IMR-90 (cell line): ENCODE measurements at regions not wholly inside any gene's neighbourhood (a gene's known extent, or its start where the extent isn't known, plus 50 kb on each side); places are given as distances from the start of the nearest gene placed in this dataset.

Source experiments
- ATAC-seq: fragments of 200-7000 bp; cut with Tn5 transposase; 2 replicates; pipeline ENCODE4 v1.9.1; 2020; ENCODE audit warnings: low read depth, mild to moderate bottlenecking, moderate library complexity
- BruUV-seq: library from RNA; stranded (reverse); fragments of 400-500 nt; replicated peaks from 2 replicates; lab custom pipeline; 2021; lab: Mats Ljungman, UMichigan
- CTCF ChIA-PET: fragments of 300-600 bp; formaldehyde crosslinking; extraction: SDS; loops from one replicate; lab custom pipeline; 2021; ENCODE audit warnings: antibody characterized with exemption; lab: Yijun Ruan, JAX
- POLR2A ChIA-PET: fragments of 300-600 bp; sonication (Branson Sonifier 250); formaldehyde crosslinking; loops from one replicate; lab custom pipeline; 2022; ENCODE audit warnings: antibody characterized with exemption; ENCODE audit not compliant: unreplicated experiment; lab: Charles Lee
- DNase-seq: peaks from one replicate; pipeline ENCODE4 v3.0.0; 2013
- H2AFZ ChIP-seq: replicated peaks from 2 replicates; pipeline ENCODE3; 2013; ENCODE audit warnings: low read length, mild to moderate bottlenecking; ENCODE audit not compliant: poor library complexity
- H2AK5ac ChIP-seq: 2 replicates; pipeline ENCODE4 v1.6.1; 2013; ENCODE audit warnings: low read depth, low read length, inconsistent platforms
- H2AK9ac ChIP-seq: replicated peaks from 2 replicates; pipeline ENCODE3; 2013; ENCODE audit warnings: mild to moderate bottlenecking, low read depth, low read length, moderate library complexity; ENCODE audit not compliant: poor library complexity
- H2BK120ac ChIP-seq: 2 replicates; pipeline ENCODE4 v1.6.1; 2013; ENCODE audit warnings: low read depth, low read length, inconsistent platforms
- H2BK15ac ChIP-seq: 3 replicates; pipeline ENCODE4 v1.6.1; 2013; ENCODE audit warnings: low read depth, low read length, inconsistent platforms
- H2BK20ac ChIP-seq: 2 replicates; pipeline ENCODE4 v1.6.1; 2013; ENCODE audit warnings: low read depth, mild to moderate bottlenecking, inconsistent platforms, low read length, moderate library complexity
- H2BK5ac ChIP-seq: 2 replicates; pipeline ENCODE4 v1.6.1; 2013; ENCODE audit warnings: mild to moderate bottlenecking, low read depth, low read length, inconsistent platforms; ENCODE audit not compliant: poor library complexity, severe bottlenecking
- H3K14ac ChIP-seq: replicated peaks from 2 replicates; pipeline ENCODE4 v1.6.1; 2013; ENCODE audit warnings: low read depth, low read length, inconsistent platforms
- H3K18ac ChIP-seq: 2 replicates; pipeline ENCODE4 v1.6.1; 2013; ENCODE audit warnings: low read depth, low read length, control low read depth
- H3K23ac ChIP-seq: 2 replicates; pipeline ENCODE4 v1.6.1; 2013; ENCODE audit warnings: low read depth, low read length, inconsistent platforms
- H3K27ac ChIP-seq: 2 replicates; pipeline ENCODE4 v1.5.1; 2013; ENCODE audit warnings: mild to moderate bottlenecking, control low read depth, low read length; ENCODE audit not compliant: insufficient read depth
- H3K27me3 ChIP-seq: 2 replicates; pipeline ENCODE4 v1.6.1; 2013; ENCODE audit warnings: low read length; ENCODE audit not compliant: control insufficient read depth, insufficient read depth
- H3K36me3 ChIP-seq: 2 replicates; pipeline ENCODE4 v1.6.1; 2013; ENCODE audit warnings: low read length, mixed read lengths; ENCODE audit not compliant: control insufficient read depth, insufficient read depth
- H3K4ac ChIP-seq: 2 replicates; pipeline ENCODE4 v1.6.1; 2013; ENCODE audit warnings: low read depth, low read length, inconsistent platforms
- H3K4me1 ChIP-seq: 2 replicates; pipeline ENCODE4 v1.6.1; 2013; ENCODE audit warnings: low read length, mixed read lengths; ENCODE audit not compliant: control insufficient read depth, insufficient read depth
- H3K4me2 ChIP-seq: 2 replicates; pipeline ENCODE4 v1.6.1; 2013; ENCODE audit warnings: low read depth, mild to moderate bottlenecking, control low read depth, low read length, moderate library complexity
- H3K4me3 ChIP-seq: 2 replicates; pipeline ENCODE4 v1.5.1; 2013; ENCODE audit warnings: low read depth, mild to moderate bottlenecking, control low read depth, low read length, moderate library complexity; ENCODE audit not compliant: insufficient read depth
- H3K56ac ChIP-seq: 2 replicates; pipeline ENCODE4 v1.6.1; 2013; ENCODE audit warnings: low read length, inconsistent platforms; ENCODE audit not compliant: insufficient read depth; ENCODE audit errors: extremely low read depth
- H3K79me1 ChIP-seq, 2 experiments: 2 replicates each; pipeline ENCODE4 v1.6.1; 2013; ENCODE audit warnings: low read length in 2 of 2, inconsistent platforms in 1 of 2, low read depth in 1 of 2
- H3K9ac ChIP-seq: 2 replicates; pipeline ENCODE4 v1.6.1; 2013; ENCODE audit warnings: low read depth, low read length, control low read depth
- H3K9me1 ChIP-seq: 2 replicates; pipeline ENCODE4 v1.6.1; 2013; ENCODE audit warnings: low read length, inconsistent platforms; ENCODE audit not compliant: insufficient read depth
- H3K9me3 ChIP-seq: 2 replicates; pipeline ENCODE4 v1.6.1; 2013; ENCODE audit warnings: low read length; ENCODE audit not compliant: control insufficient read depth, insufficient read depth
- H4K20me1 ChIP-seq: 2 replicates; pipeline ENCODE4 v1.6.1; 2013; ENCODE audit warnings: low read length, inconsistent platforms; ENCODE audit not compliant: insufficient read depth
- H4K5ac ChIP-seq: 2 replicates; pipeline ENCODE4 v1.6.1; 2013; ENCODE audit warnings: mild to moderate bottlenecking, low read depth, low read length, control low read depth
- H4K8ac ChIP-seq, 2 experiments: 2 replicates each; pipeline ENCODE4 v1.6.1; 2013; ENCODE audit warnings: low read depth in 2 of 2, low read length in 2 of 2, control low read depth in 1 of 2, inconsistent platforms in 1 of 2
- H4K91ac ChIP-seq: 2 replicates; pipeline ENCODE4 v1.6.1; 2013; ENCODE audit warnings: low read depth, low read length, inconsistent platforms; ENCODE audit not compliant: insufficient read depth
- BHLHE40 ChIP-seq: fragments of 150-350 bp; IDR thresholded peaks from 2 replicates; pipeline ENCODE4 v1.6.1; 2016; ENCODE audit warnings: mild to moderate bottlenecking, low read depth, low read length
- CEBPB ChIP-seq: IDR thresholded peaks from 2 replicates; pipeline ENCODE4 v1.6.1; 2012; ENCODE audit warnings: low read depth, low read length, improper control_type of control experiment
- CHD1 ChIP-seq: IDR thresholded peaks from 2 replicates; pipeline ENCODE4 v1.6.1; 2012; ENCODE audit warnings: low read depth, low read length, improper control_type of control experiment
- CTCF ChIP-seq: conservative IDR thresholded peaks from 2 replicates; pipeline ENCODE4 v1.5.1; 2012; ENCODE audit warnings: mild to moderate bottlenecking, low read depth, low read length, improper control_type of control experiment
- ELK1 ChIP-seq: fragments of 150-350 bp; IDR thresholded peaks from 2 replicates; pipeline ENCODE4 v1.6.1; 2016; ENCODE audit warnings: low read depth, mild to moderate bottlenecking, low read length, moderate library complexity, borderline replicate concordance
- FOS ChIP-seq: fragments of 150-350 bp; IDR thresholded peaks from 2 replicates; pipeline ENCODE4 v1.6.1; 2016; ENCODE audit warnings: low read depth, low read length
- MAFK ChIP-seq: IDR thresholded peaks from 2 replicates; pipeline ENCODE4 v1.6.1; 2012; ENCODE audit warnings: low read depth, low read length, improper control_type of control experiment
- MAZ ChIP-seq: IDR thresholded peaks from 2 replicates; pipeline ENCODE4 v1.6.1; 2012; ENCODE audit warnings: low read depth, mild to moderate bottlenecking, low read length, improper control_type of control experiment, moderate library complexity, borderline replicate concordance
- MXI1 ChIP-seq: IDR thresholded peaks from 2 replicates; pipeline ENCODE4 v1.6.1; 2012; ENCODE audit warnings: low read depth, mild to moderate bottlenecking, low read length, moderate library complexity, borderline replicate concordance
- NFE2L2 ChIP-seq: fragments of 150-350 bp; IDR thresholded peaks from 2 replicates; pipeline ENCODE4 v1.6.1; 2016; ENCODE audit warnings: low read depth, mild to moderate bottlenecking, low read length
- POLR2A ChIP-seq: IDR thresholded peaks from 2 replicates; pipeline ENCODE4 v1.6.1; 2012; ENCODE audit warnings: mild to moderate bottlenecking, low read depth, low read length
- RCOR1 ChIP-seq: IDR thresholded peaks from 2 replicates; pipeline ENCODE4 v1.6.1; 2012; ENCODE audit warnings: mild to moderate bottlenecking, low read length, improper control_type of control experiment; ENCODE audit not compliant: insufficient replicate concordance
- RFX5 ChIP-seq: IDR thresholded peaks from 2 replicates; pipeline ENCODE4 v1.8.0; 2012; ENCODE audit warnings: low read depth, mild to moderate bottlenecking, low read length, moderate library complexity
- SMC3 ChIP-seq: fragments of 150-350 bp; IDR thresholded peaks from 2 replicates; pipeline ENCODE4 v1.6.1; 2016; ENCODE audit warnings: low read depth, mild to moderate bottlenecking, antibody characterized with exemption, low read length, moderate library complexity
- USF2 ChIP-seq: fragments of 150-350 bp; IDR thresholded peaks from 2 replicates; pipeline ENCODE4 v1.6.1; 2017; ENCODE audit warnings: mild to moderate bottlenecking, antibody characterized with exemption, low read length, low read depth
- WGBS, 2 experiments: methylation state at CpG; one replicate each; pipeline versions ENCODE4 v1.1.5 to v1.1.7; 2013; ENCODE audit warnings: missing lambda C conversion rate in 2 of 2; ENCODE audit not compliant: insufficient read length in 1 of 2; ENCODE audit errors: extremely low coverage in 2 of 2; 5-methylcytosine and 5-hydroxymethylcytosine counted together
- dilution Hi-C: fragments of 300-500 bp; cut with HindIII; formaldehyde crosslinking; loops from one replicate; pipeline ENCODE4 v1.14.3; 2018; ENCODE audit warnings: low sequenced_read_pairs; ENCODE audit not compliant: unreplicated experiment
- in situ Hi-C: fragments of 300-500 bp; cut with MboI; formaldehyde crosslinking; loops from 3 replicates; pipeline ENCODE4 v1.14.3; 2019; ENCODE audit warnings: low sequenced_read_pairs, inconsistent platforms, mixed read lengths
- intact Hi-C: fragments of 100-400 bp; cut with micrococcal nuclease; formaldehyde crosslinking; loops from 2 replicates; pipeline ENCODE4 v1.10.0; 2022

GRCh38 chr1:5501206-5501930 lies 490.9 kb downstream of the NPHP4 start:
- H2AK9ac ChIP-seq: no peak overlapping the region
- no peak overlapping the region for H3K4me2 ChIP-seq
- no peak overlapping the region for H2AFZ ChIP-seq
- H3K9me3 ChIP-seq: peaks cover 15% of the 10 kb centered on the region; the same call in 1 of the 2 replicates
- H3K14ac ChIP-seq: no peak overlapping the region
- no peaks in the 10 kb centered on the region for H3K4me1 ChIP-seq
- no peaks in the 10 kb centered on the region for H3K36me3 ChIP-seq
- H3K9me1 ChIP-seq: no peaks in the 10 kb centered on the region
- H4K91ac ChIP-seq: no peak overlapping the region
- H3K27ac ChIP-seq: no peak overlapping the region
- no peaks in the 10 kb centered on the region for H4K20me1 ChIP-seq
- DNase-seq: no peak
- TF ChIP-seq SMC3: no peak
- no peak for TF ChIP-seq RCOR1
- no peak for TF ChIP-seq MAFK
- TF ChIP-seq NFE2L2: no peak
- TF ChIP-seq BHLHE40: no peak
- TF ChIP-seq RFX5: no peak
- no peak for TF ChIP-seq MXI1
- TF ChIP-seq ELK1: no peak
- no peak for TF ChIP-seq MAZ
- TF ChIP-seq CTCF: no peak
- TF ChIP-seq CEBPB: no peak
- TF ChIP-seq POLR2A: no peak
- TF ChIP-seq FOS: no peak
- no peak for TF ChIP-seq CHD1
- no peak for TF ChIP-seq USF2
- no peak overlapping the region for H2BK120ac ChIP-seq
- no peak overlapping the region for H2BK15ac ChIP-seq
- H2AK5ac ChIP-seq: no peak overlapping the region
- no peak overlapping the region for H3K4me3 ChIP-seq
- no peak overlapping the region for H3K23ac ChIP-seq
- 69% methylated on average over 9 of the region's 18 CpGs; no CpG with 5 or more reads in 1 of the 2 experiments for WGBS, 2 experiments
- no peaks in the 10 kb centered on the region for H3K79me1 ChIP-seq
- dilution Hi-C loops (no loop called here), in situ Hi-C loops (loop anchor here (25.0 kb wide), 1 partner anchor 836 kb away; no protein-coding TSS in a partner anchor), intact Hi-C loops (no loop called here)
- no peak overlapping the region for H2BK20ac ChIP-seq
- CTCF ChIA-PET: no interaction called here
- H3K4ac ChIP-seq: no peak overlapping the region
- no TSS peak for BruUV-seq
- no peak overlapping the region for H4K5ac ChIP-seq
- no peak overlapping the region for H3K56ac ChIP-seq
- H2BK5ac ChIP-seq: no peak overlapping the region
- no peak overlapping the region for H3K9ac ChIP-seq
- ATAC-seq: no peak
- no peak overlapping the region for H3K18ac ChIP-seq
- H4K8ac ChIP-seq: no peak overlapping the region
- no peaks in the 10 kb centered on the region for H3K27me3 ChIP-seq
- POLR2A ChIA-PET: no interaction called here
